ENCODE measurements at regions not wholly inside any gene's neighbourhood (a gene's known extent, or its start where the extent isn't known, plus 50 kb on each side); places are given as distances from the start of the nearest gene placed in this dataset.
"Not testable (repeated sequence)": the region's sequence is repeated elsewhere in the genome, so short reads cannot be mapped to it uniquely, and the experiment has no call there.

DNA sequence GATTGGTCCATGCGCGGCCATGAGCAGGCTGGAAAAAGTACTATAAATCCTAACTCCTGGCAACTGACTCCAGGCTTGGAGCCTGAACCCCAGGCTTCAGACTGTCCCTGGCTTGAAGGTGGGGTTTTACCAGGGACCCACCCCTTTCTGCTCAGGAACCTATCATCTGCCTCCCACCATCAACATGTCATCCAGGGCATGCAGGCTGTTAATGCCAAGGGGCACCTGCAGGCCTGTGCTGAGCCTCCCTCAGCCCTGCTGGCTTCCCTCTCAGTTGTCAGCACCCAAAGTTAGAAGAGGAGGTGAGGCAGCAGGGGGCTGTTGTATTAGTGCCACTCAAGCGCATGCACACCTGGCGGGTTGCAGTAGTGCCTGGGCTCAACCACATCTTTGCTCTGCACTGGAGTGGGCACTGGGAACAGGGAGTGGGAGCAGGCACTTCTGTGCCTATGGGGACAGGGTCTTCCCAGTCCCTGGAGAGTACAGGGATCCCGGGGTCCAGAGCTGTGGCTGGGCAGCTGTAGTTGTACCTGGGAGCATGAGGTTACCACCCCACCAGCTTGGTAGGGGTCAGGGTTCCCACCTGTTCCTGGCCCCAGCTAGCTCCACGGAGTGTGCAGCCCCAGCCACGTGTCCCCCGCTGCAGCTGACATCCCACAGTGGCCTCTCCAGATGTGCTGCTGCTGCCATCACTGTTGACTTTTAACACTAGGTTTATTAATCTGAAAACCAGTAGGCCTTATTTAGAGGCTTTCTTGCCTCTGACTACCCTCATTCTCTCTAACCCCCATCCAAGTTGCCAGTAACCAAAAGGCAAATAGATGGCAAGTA lies 306.2 kb upstream of the RIOK2 start:
- DNase-seq: no peak

DNA sequence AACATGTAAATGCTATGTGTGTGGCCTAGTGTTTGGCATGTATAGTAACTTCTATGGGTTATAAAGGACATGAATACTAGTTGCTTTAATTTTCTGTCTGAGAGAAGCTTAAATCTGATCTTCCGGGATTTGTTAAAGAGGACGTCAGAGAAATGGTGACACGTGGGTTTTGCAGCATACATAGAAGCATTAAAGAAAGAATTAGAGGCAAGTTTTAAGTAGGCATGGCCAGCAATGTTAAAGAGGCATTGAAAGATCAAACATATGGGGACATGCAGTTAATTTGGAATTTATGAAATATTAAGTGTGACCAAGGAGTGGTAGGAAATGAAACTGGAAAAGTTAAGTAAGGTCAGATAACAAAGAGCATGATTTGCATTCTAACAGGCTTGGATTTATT lies 311.4 kb upstream of the RIOK2 start:
- DNase-seq: no peak

- no peak for DNase-seq
Observed at GRCh38 chr5:97495301-97495700, 312.3 kb upstream of the RIOK2 start.

DNA sequence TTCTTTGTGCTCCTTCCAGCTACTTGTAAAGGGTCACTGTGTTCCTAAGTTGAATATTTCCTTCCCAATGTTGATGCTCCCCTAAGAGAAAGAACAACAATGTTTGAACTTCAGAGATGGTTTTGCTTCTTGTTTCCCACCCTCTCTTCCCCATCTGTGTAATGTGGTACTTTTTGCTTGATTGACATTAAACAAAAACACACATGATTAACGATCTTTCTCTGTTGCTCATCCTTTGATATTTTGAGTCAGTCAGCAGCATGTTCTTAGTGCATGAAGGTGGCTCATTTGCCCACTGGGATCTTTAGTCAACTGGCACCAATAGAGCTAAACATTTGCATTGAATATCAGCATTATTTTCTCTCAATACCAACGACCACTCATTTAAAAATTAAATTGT lies 313.0 kb upstream of the RIOK2 start:
- DNase-seq: no peak

DNA sequence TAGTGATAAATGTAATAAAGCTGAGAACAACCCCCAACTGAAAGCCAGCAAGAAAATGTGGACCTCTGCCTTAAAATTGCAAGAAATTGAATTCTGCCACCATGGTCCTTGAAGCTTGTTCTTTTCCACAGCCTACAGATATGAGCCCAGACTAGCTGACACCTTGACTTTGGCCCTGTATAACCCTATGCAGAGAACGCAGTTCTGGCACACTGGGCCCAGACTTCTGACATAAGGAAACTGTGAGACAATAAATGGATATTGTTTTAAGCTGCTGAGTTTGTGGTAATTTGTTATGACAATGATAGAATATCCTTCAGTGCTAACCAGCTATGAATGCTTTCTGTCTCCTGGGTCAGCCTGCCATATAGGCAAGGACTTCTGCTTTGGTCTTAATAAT lies 315.6 kb upstream of the RIOK2 start:
- DNase-seq: no peak

DNA sequence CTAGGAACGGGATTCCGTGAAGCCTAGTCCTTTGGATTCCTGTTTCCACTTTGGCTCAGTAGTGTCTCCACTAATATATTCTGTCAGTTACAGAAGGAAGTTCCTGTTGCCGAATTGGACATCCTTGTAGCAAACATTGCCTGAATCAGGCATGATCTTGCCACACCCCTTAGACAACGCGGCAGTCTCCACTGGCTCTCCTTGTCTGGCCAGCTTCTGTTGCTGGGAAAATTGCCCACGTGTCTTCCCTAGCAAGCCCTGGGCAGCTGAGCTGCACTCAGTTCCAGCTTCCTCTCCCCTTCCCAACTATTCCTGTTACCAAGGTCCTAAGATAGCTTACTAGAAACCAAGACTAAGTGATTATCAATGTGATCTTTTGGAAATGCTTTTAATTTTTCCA lies 316.6 kb upstream of the RIOK2 start:
- DNase-seq: no peak

GRCh38 chr5:97501286-97501964 lies 318.4 kb upstream of the RIOK2 start:
- no peak for DNase-seq

GRCh38 chr5:97501965-97502305 lies 318.9 kb upstream of the RIOK2 start:
- no peak for DNase-seq

DNA sequence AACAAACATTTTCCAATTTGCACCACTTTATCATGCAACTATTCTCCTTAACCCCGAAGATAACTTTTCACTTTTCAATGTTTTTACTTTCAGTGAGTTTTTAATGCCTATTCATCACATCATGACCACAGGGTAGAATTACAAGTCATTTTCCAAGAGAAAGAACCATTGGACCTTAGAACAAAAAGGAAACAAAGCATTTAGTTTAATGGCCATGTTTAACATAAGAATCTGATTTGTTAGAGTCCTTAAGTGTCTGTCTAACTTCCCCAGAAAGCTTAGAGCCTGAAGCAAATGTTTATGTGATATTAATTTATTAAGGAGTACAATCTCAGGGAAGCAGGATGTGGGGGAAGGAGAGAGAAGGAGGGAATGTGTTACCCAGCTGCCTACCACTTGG lies 325.8 kb upstream of the RIOK2 start:
- DNase-seq: no peak

- not testable (repeated sequence) for DNase-seq
Observed at GRCh38 chr5:97519565-97519964, 336.5 kb upstream of the RIOK2 start.

GRCh38 chr5:97523336-97523735 lies 340.3 kb upstream of the RIOK2 start:
- not testable (repeated sequence) for DNase-seq

- DNase-seq: no peak
Observed at GRCh38 chr5:97525780-97526179, 342.7 kb upstream of the RIOK2 start.

DNA sequence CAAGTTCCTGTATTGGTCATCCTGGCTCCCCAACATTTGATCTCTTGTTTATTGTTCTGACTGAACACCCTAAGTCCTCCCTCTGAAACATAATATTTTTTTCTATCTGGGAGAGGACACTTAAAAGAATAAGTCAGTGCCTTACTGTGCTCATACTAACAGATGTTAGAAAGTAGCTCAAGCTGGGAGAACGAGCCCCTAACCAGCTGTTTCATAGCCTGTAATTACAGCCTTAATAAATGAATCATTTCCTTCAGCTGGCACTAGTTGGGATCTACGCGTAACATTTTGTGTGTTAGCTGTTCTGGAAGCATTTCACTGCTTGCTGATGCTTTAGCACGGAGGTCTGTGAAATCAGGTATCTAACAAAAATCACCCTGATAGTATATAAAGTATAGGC lies 345.9 kb upstream of the RIOK2 start:
- DNase-seq: no peak

GRCh38 chr5:97529354-97529985 lies 346.4 kb upstream of the RIOK2 start:
- DNase-seq: no peak

- no peak for DNase-seq
Observed at GRCh38 chr5:97531549-97531948, 348.5 kb upstream of the RIOK2 start.

- no peak for DNase-seq
Observed at GRCh38 chr5:97534166-97534565, 351.1 kb upstream of the RIOK2 start.

DNA sequence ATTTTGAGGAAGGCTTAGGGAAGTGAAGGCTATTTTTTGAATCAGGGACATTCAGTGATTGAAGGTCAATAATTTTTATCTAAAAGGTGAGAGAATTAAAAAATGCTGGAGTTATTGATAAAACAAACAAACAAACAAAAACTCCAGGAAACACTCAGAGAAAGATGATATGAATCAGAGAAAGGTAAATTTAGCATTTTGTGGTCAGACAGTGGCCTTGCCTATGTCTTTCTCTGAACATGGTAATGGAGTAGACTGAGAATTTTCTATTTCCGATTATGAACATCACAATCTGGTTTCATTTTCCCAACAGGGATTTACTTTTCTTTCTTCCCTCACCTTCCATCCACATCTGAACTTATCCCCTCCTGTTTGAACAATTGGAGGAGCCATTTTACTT lies 353.6 kb upstream of the RIOK2 start:
- DNase-seq: no peak

GRCh38 chr5:97538912-97539311 lies 355.9 kb upstream of the RIOK2 start:
- no peak for DNase-seq

DNA sequence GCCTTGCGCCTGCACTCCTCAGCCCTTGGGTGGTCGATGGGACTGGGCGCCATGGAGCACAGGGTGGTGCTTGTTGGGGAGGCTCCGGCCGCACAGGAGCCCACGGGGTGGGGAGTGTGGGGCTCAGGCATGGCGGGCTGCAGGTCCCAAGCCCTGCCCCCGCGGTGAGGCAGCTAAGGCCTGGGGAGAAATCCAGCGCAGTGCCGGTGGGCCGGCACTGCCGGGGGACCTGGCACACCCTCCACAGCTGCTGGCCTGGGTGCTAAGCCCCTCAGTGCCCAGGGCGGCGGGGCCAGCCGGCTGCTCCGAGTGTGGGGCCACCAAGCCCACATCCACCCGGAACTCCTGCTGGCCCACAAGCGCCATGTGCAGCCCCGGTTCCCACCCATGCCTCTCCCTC lies 358.8 kb upstream of the RIOK2 start:
- DNase-seq: no peak

DNA sequence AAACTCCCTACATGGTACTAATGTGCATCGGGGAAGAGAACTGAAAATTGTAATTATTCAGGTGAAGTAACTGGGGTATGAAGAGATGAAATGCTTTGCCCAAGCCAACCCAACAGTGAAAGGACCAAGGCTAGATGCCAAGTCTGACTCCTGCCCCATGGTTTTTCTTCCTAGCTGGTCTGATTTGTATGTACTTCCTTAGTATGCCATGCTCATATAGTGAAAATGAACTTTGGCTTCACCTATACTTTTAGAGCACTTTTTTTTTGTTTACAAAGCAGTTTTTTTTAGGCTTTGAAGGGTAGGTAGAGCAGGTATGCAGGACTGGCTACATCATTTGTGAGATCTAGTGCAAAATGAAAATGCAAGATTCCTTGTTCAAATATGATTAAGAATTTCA lies 359.4 kb upstream of the RIOK2 start:
- no peak for DNase-seq

- DNase-seq: no peak
Observed at GRCh38 chr5:97543166-97543565, 360.1 kb upstream of the RIOK2 start.

- DNase-seq: no peak
Observed at GRCh38 chr5:97544240-97544639, 361.2 kb upstream of the RIOK2 start.

- DNase-seq: no peak
Observed at GRCh38 chr5:97544678-97545077, 361.6 kb upstream of the RIOK2 start.

DNA sequence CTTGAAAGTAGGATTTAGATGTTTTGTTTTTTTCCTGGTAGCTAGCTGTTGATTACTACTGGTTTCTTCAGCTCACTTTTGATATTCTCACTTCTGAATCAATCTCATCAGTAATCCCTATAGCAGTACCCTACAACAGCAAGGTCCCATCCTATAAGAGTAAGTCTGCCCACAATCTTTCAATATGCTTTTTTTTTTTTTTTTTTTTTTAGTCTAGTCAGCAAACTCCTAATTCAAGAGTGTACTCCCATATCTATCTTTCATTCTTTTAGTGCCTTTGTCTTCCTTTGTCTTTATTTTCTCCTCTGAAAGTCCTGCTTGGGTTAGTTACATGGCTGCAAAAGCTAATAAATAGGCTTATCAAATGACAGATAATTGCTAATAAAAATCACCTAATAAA lies 362.4 kb upstream of the RIOK2 start:
- DNase-seq: no peak

Data from stimulated activated CD4-positive, alpha-beta T cell treated with anti-CD3 and anti-CD28 coated beads, Interleukin-2, amount 100 ng/mL, for 48 hours (primary cell).